Chondrocyte (in vitro differentiated cells): ENCODE measurements at regions not wholly inside any gene's neighbourhood (a gene's known extent, or its start where the extent isn't known, plus 50 kb on each side); places are given as distances from the start of the nearest gene placed in this dataset.

Experiments
- DNase-seq: peaks from one replicate; pipeline ENCODE4 v3.0.0; 2021; ENCODE audit warnings: mixed read lengths, low spot score
- H3K27ac Mint-ChIP-seq: one replicate; pipeline ENCODE4 v1.8.0; 2021; ENCODE audit warnings: mild to moderate bottlenecking, moderate library complexity, mixed read lengths; ENCODE audit not compliant: unreplicated experiment
- H3K27me3 Mint-ChIP-seq: 2 replicates; pipeline ENCODE4 v1.8.0; 2021; ENCODE audit warnings: low read depth, mixed read lengths
- H3K36me3 Mint-ChIP-seq: 2 replicates; pipeline ENCODE4 v1.8.0; 2021; ENCODE audit warnings: low read depth, mixed read lengths
- H3K4me1 Mint-ChIP-seq: 2 replicates; pipeline ENCODE4 v1.8.0; 2021; ENCODE audit warnings: low read depth, mild to moderate bottlenecking, mixed read lengths
- H3K4me3 Mint-ChIP-seq: one replicate; pipeline ENCODE4 v1.8.0; 2021; ENCODE audit warnings: mild to moderate bottlenecking, moderate library complexity, mixed read lengths; ENCODE audit not compliant: unreplicated experiment
- H3K9me3 Mint-ChIP-seq: 2 replicates; pipeline ENCODE4 v1.8.0; 2021; ENCODE audit warnings: low read depth, mixed read lengths
- TF ChIP-seq, protein P1 (sequence below): fragments of 200-600 bp; sonication (generic); IDR thresholded peaks from 2 replicates; pipeline ENCODE4 v1.5.0; 2021; ENCODE audit warnings: antibody characterized with exemption, mild to moderate bottlenecking, moderate library complexity

GRCh38 chr9:82726424-82727276, 336.3 kb downstream of the RASEF start:
- H3K36me3 Mint-ChIP-seq: no peaks in the 10 kb centered on the region
- H3K4me3 Mint-ChIP-seq: no peak overlapping the region

DNA sequence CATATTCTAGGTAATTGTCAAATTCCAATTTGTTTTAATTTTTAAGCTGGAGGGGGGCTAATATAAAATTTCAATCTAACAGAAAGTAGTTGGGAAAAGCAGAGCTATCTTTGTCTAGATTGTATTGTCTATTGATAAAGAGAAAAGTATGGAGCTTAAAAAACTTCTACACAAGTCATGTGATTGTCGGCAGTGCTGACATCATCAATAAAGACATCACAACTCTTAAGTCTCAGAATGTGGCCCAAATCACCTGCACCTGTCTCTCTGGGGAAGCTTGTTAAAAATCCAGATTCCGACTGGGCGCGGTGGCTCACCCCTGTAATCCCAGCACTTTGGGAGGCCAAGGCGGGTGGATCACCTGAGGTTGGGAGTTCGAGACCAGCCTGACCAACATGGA, 333.8 kb downstream of the RASEF start:
- H3K9me3 Mint-ChIP-seq: peaks cover 2% of the 10 kb centered on the region
- H3K27me3 Mint-ChIP-seq: peaks cover 10% of the 10 kb centered on the region
- no peak for DNase-seq
- no peak overlapping the region for H3K27ac Mint-ChIP-seq
- H3K36me3 Mint-ChIP-seq: no peaks in the 10 kb centered on the region
- H3K4me1 Mint-ChIP-seq: no peaks in the 10 kb centered on the region
- no peak overlapping the region for H3K4me3 Mint-ChIP-seq
- TF ChIP-seq, protein P1, sequence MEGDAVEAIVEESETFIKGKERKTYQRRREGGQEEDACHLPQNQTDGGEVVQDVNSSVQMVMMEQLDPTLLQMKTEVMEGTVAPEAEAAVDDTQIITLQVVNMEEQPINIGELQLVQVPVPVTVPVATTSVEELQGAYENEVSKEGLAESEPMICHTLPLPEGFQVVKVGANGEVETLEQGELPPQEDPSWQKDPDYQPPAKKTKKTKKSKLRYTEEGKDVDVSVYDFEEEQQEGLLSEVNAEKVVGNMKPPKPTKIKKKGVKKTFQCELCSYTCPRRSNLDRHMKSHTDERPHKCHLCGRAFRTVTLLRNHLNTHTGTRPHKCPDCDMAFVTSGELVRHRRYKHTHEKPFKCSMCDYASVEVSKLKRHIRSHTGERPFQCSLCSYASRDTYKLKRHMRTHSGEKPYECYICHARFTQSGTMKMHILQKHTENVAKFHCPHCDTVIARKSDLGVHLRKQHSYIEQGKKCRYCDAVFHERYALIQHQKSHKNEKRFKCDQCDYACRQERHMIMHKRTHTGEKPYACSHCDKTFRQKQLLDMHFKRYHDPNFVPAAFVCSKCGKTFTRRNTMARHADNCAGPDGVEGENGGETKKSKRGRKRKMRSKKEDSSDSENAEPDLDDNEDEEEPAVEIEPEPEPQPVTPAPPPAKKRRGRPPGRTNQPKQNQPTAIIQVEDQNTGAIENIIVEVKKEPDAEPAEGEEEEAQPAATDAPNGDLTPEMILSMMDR: no peak

More at GRCh38 chr9:82726424-82727276, 336.3 kb downstream of the RASEF start:
- TF ChIP-seq, protein P1: no peak
- Mint-ChIP-seq H3K27ac (no peak overlapping the region), H3K4me1 (no peaks in the 10 kb centered on the region), H3K27me3 (peaks cover 7% of the 10 kb centered on the region), H3K9me3 (peaks cover 2% of the 10 kb centered on the region)
- no peak for DNase-seq

DNA sequence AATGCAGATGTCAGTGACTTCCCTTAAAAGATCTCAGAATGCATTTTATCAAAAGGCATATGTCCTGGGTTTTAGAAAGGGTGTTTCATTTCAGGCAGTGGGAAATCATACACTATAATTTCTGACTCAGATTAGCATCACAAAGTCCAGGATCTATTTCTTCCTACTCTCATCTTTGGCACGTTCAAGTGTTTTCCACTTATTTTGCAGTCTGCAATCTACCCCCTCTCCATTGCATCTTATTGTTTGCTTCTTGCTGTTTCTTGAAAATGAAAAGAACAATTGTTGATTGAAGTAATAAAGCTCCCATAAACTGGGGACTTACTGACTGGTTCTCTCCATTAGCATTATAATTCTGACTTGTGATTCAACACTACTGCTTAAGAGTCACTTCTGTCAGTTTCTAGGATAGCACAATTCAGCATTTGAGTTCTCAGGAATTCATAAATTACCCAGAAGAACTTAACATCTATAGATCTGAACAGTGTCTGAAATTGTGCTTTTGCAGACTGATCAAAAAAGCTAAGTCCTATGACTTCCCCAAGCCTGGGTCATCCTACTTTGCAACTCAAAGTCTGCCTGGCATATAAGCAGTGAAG, 332.9 kb downstream of the RASEF start:
- Mint-ChIP-seq H3K4me3 (no peak overlapping the region), H3K4me1 (no peaks in the 10 kb centered on the region), H3K27ac (no peak overlapping the region), H3K36me3 (no peaks in the 10 kb centered on the region), H3K9me3 (peaks cover 2% of the 10 kb centered on the region), H3K27me3 (peaks cover 10% of the 10 kb centered on the region)
- DNase-seq: no peak
- TF ChIP-seq, protein P1: no peak

DNA sequence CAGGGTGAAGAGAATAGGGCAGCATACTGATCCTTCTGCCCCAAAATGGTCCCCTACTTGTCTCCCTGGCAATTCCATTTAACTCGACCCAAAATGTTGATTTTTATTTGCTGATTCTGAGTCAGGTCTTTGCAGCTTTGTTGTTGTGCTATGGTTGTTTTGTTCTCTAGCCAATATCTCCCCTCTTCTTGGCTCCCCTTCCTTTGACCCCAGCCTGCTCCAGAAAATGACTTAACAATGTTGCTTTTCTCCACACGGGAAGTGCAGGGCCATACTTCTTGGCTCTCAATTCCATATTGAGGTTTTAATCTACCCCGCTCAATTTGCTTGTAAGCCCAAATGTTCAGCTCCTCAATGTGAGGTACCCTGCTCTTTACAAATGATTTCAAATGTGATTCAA, 330.0 kb downstream of the RASEF start:
- no peak for DNase-seq
- H3K4me3 Mint-ChIP-seq: no peak overlapping the region
- no peaks in the 10 kb centered on the region for H3K4me1 Mint-ChIP-seq
- TF ChIP-seq, protein P1: no peak
- H3K9me3 Mint-ChIP-seq: peaks cover 2% of the 10 kb centered on the region
- H3K27ac Mint-ChIP-seq: no peak overlapping the region
- peaks cover 10% of the 10 kb centered on the region for H3K27me3 Mint-ChIP-seq
- H3K36me3 Mint-ChIP-seq: no peaks in the 10 kb centered on the region

DNA sequence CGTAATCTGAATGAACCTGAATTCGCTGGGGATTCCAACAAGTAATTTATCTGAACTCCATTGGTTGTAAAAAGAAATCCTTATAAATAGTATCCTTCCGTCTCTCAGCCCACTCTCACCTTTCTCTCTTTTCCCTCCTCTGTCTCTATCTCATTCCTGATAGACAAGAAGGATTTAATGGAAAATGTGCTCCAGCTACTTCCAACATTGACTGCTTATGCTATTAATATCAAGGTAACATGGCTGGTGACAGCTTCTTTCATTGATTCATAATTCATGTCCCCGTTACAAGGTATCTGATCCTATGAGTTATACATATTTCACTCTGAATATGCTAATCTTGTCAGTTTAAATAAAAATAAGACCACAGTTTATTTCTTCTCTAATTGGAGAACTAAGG, 326.8 kb downstream of the RASEF start:
- H3K36me3 Mint-ChIP-seq: no peaks in the 10 kb centered on the region
- TF ChIP-seq, protein P1: no peak
- DNase-seq: no peak
- no peak overlapping the region for H3K27ac Mint-ChIP-seq
- H3K4me1 Mint-ChIP-seq: no peaks in the 10 kb centered on the region
- H3K4me3 Mint-ChIP-seq: no peak overlapping the region
- no peaks in the 10 kb centered on the region for H3K9me3 Mint-ChIP-seq
- H3K27me3 Mint-ChIP-seq: peaks cover 3% of the 10 kb centered on the region
